Sigmoid colon (tissue), 6 donors: ENCODE measurements at regions not wholly inside any gene's neighbourhood (a gene's known extent, or its start where the extent isn't known, plus 50 kb on each side); places are given as distances from the start of the nearest gene placed in this dataset.

Experiments
- DNase-seq: peaks from one replicate; pipeline ENCODE4 v3.0.0-alpha.2; 2019
- H3K27ac ChIP-seq, 4 donors: fragments of 200-600 bp; sonication (generic); one replicate each; pipeline ENCODE4 v1.5.1; 2016 to 2019; ENCODE audit warnings: mild to moderate bottlenecking in 1 of 4
- H3K27me3 ChIP-seq, 3 donors: fragments of 200-600 bp; sonication (generic); one replicate each; pipeline ENCODE4 v1.5.1; 2019; ENCODE audit warnings: mild to moderate bottlenecking in 1 of 3
- H3K36me3 ChIP-seq, 4 donors: fragments of 200-600 bp; sonication (generic); one replicate each; pipeline ENCODE4 v1.5.1; 2016 to 2019
- H3K4me1 ChIP-seq, 4 donors: fragments of 200-600 bp; sonication (generic); one replicate each; pipeline ENCODE4 v1.5.1; 2017 to 2019
- H3K4me3 ChIP-seq, 4 donors: fragments of 200-600 bp; sonication (generic); one replicate each; pipeline ENCODE4 v1.5.1; 2017 to 2019; ENCODE audit warnings: mild to moderate bottlenecking in 2 of 4, moderate library complexity in 1 of 4
- H3K9me3 ChIP-seq, 4 donors: fragments of 200-600 bp in 3 of 4; sonication (generic) in 3 of 4; one replicate each; pipeline versions ENCODE4 v1.5.1 to v1.6.1; 2013 to 2019
- CTCF ChIP-seq, 4 experiments: fragments of 450-650 bp in 3 of 4; fragments of 200-600 bp in 1 of 4; IDR thresholded peaks; one replicate each; pipeline ENCODE4 v1.5.1; 2016 to 2019; ENCODE audit warnings: antibody characterized with exemption in 4 of 4, mild to moderate bottlenecking in 3 of 4, moderate library complexity in 2 of 4
- EP300 ChIP-seq, 4 donors: sonication (generic); formaldehyde crosslinking; IDR thresholded peaks; one replicate each; pipeline ENCODE4 v1.6.1; 2017; ENCODE audit warnings: antibody characterized with exemption in 4 of 4
- POLR2A ChIP-seq, 2 donors: fragments of 450-650 bp; IDR thresholded peaks; one replicate each; pipeline ENCODE4 v1.6.1; 2016; ENCODE audit warnings: antibody characterized with exemption in 2 of 2, mild to moderate bottlenecking in 2 of 2, moderate library complexity in 2 of 2
- POLR2AphosphoS5 ChIP-seq, 4 donors: sonication (generic); formaldehyde crosslinking; IDR thresholded peaks; one replicate each; pipeline ENCODE4 v1.6.1; 2017; ENCODE audit warnings: antibody characterized with exemption in 4 of 4
- WGBS, 2 donors: extraction: QIAGEN DNeasy Blood & Tissue Kit; methylation state at CpG; one replicate each; pipeline ENCODE4 v1.1.7; 2013; 5-methylcytosine and 5-hydroxymethylcytosine counted together
- intact Hi-C: fragments of 100-400 bp; cut with DNase I; formaldehyde crosslinking; loops from one replicate; pipeline ENCODE4 v1.15.1; 2023
- donor health status: healthy with polysubstance abuse.
- donor health status: healthy.

- no peak overlapping the region for H3K27ac ChIP-seq
- H3K4me3 ChIP-seq = no peak overlapping the region
- peaks cover 0 to 9% (median 0%) of the 10 kb centered on the region in 4 donors for H3K9me3 ChIP-seq
- H3K27me3 ChIP-seq = no peaks in the 10 kb centered on the region
- H3K36me3 ChIP-seq = no peaks in the 10 kb centered on the region
- no peak for TF ChIP-seq POLR2A (IDR thresholded peaks at IDR 0.05)
- TF ChIP-seq POLR2AphosphoS5 (IDR thresholded peaks at IDR 0.05) = no peak
- no peak for TF ChIP-seq EP300 (IDR thresholded peaks at IDR 0.05)
- TF ChIP-seq CTCF (IDR thresholded peaks at IDR 0.05) = no peak
- intact Hi-C loops = no loop called here
- no peak for DNase-seq
- 86 to 91% methylated on average over 4 of the region's 4 CpGs for WGBS, 2 donors
- peaks cover 0 to 28% (median 15%) of the 10 kb centered on the region in 4 donors for H3K4me1 ChIP-seq
Observed at GRCh38 chr13:24045597-24045996, 114.9 kb upstream of the SPATA13 start.

- peak; percentile 78 for DNase-seq
- peak overlapping the region in 3 of 4 donors; percentile 32 to 75 (median 56) for H3K27ac ChIP-seq
Observed at GRCh38 chr13:24050292-24050711, 110.2 kb upstream of the SPATA13 start.

GRCh38 chr13:24050796-24051715 lies 109.5 kb upstream of the SPATA13 start:
- Histone ChIP-seq H3K36me3 (no peaks in the 10 kb centered on the region), H3K27ac (peak overlapping the region in 3 of 4 donors; percentile 32 to 75 (median 56)), H3K4me3 (no peak overlapping the region), H3K9me3 (peaks cover 0 to 9% (median 0%) of the 10 kb centered on the region in 4 donors), H3K27me3 (no peaks in the 10 kb centered on the region), H3K4me1 (peaks cover 0 to 42% (median 35%) of the 10 kb centered on the region in 4 donors)
- no peak for DNase-seq
- intact Hi-C loops = loop anchor here (5.0 kb wide), 1 partner anchor 111 kb away; the partner anchor contains the start of gene SPATA13
- TF ChIP-seq EP300 (IDR thresholded peaks at IDR 0.05) (no peak), CTCF (IDR thresholded peaks at IDR 0.05) (no peak), POLR2A (IDR thresholded peaks at IDR 0.05) (no peak), POLR2AphosphoS5 (IDR thresholded peaks at IDR 0.05) (no peak)
- 59 to 78% methylated on average over 10 of the region's 10 CpGs for WGBS, 2 donors

More at GRCh38 chr13:24050292-24050711, 110.2 kb upstream of the SPATA13 start:
- Histone ChIP-seq H3K4me1 (peaks cover 0 to 48% (median 39%) of the 10 kb centered on the region in 4 donors), H3K27me3 (no peaks in the 10 kb centered on the region), H3K9me3 (peaks cover 0 to 9% (median 0%) of the 10 kb centered on the region in 4 donors), H3K36me3 (no peaks in the 10 kb centered on the region), H3K4me3 (no peak overlapping the region)
- intact Hi-C loops = loop anchor here (5.0 kb wide), 1 partner anchor 112 kb away; the partner anchor contains the start of gene SPATA13
- TF ChIP-seq EP300 (IDR thresholded peaks at IDR 0.05) = no peak
- no peak for TF ChIP-seq CTCF (IDR thresholded peaks at IDR 0.05)
- no peak for TF ChIP-seq POLR2A (IDR thresholded peaks at IDR 0.05)
- no peak for TF ChIP-seq POLR2AphosphoS5 (IDR thresholded peaks at IDR 0.05)
- WGBS, 2 donors = 79 to 86% methylated on average over 6 of the region's 6 CpGs

- no peak for TF ChIP-seq EP300 (IDR thresholded peaks at IDR 0.05)
- TF ChIP-seq CTCF (IDR thresholded peaks at IDR 0.05) = peak in 1 of 4 experiments; percentile 26
- peak; percentile 37 to 65 (median 57) for TF ChIP-seq POLR2AphosphoS5 (IDR thresholded peaks at IDR 0.05)
- Histone ChIP-seq H3K4me1 (peaks cover 0 to 42% (median 35%) of the 10 kb centered on the region in 4 donors), H3K27me3 (no peaks in the 10 kb centered on the region), H3K27ac (peak overlapping the region; percentile 50 to 75 (median 68)), H3K9me3 (peaks cover 0 to 1% (median 0%) of the 10 kb centered on the region in 4 donors), H3K4me3 (peak overlapping the region in 2 of 4 donors; percentile 4 to 20), H3K36me3 (no peaks in the 10 kb centered on the region)
- WGBS, 2 donors = 42 to 50% methylated on average over 17 of the region's 17 CpGs
- DNase-seq = peak; percentile 87
- intact Hi-C loops = loop anchor here (5.0 kb wide), 1 partner anchor 109 kb away; the partner anchor contains the start of gene SPATA13
Observed at GRCh38 chr13:24052547-24053518, 107.7 kb upstream of the SPATA13 start.
